Right lobe of liver (tissue), 6 donors: ENCODE measurements at regions not wholly inside any gene's neighbourhood (a gene's known extent, or its start where the extent isn't known, plus 50 kb on each side); places are given as distances from the start of the nearest gene placed in this dataset.

ENCODE experiments used
- ATAC-seq, 4 donors: fragments of 200-7000 bp; cut with Tn5 transposase; one replicate each; pipeline ENCODE4 v1.9.1; 2020; ENCODE audit warnings: mild to moderate bottlenecking in 4 of 4, moderate library complexity in 4 of 4
- DNase-seq, 3 donors: peaks; one replicate each; pipeline ENCODE4 v3.0.0-alpha.2; 2020
- H3K27ac ChIP-seq, 3 donors: fragments of 200-600 bp; one replicate each; pipeline ENCODE4 v1.8.0; 2022
- H3K27me3 ChIP-seq, 2 donors: fragments of 200-600 bp; one replicate each; pipeline ENCODE4 v1.8.0; 2022
- H3K36me3 ChIP-seq, 4 donors: fragments of 200-600 bp; sonication (generic) in 1 of 4; one replicate each; pipeline versions ENCODE4 v1.5.1 to v1.8.0; 2017 to 2022; ENCODE audit warnings: control low read depth in 1 of 4
- H3K4me1 ChIP-seq, 4 donors: fragments of 200-600 bp; sonication (generic) in 1 of 4; one replicate each; pipeline versions ENCODE4 v1.5.1 to v1.8.0; 2017 to 2022; ENCODE audit warnings: control low read depth in 1 of 4
- H3K4me3 ChIP-seq, 3 donors: fragments of 200-600 bp; one replicate each; pipeline ENCODE4 v1.8.0; 2022
- H3K9me3 ChIP-seq, 4 donors: fragments of 200-600 bp; sonication (generic) in 1 of 4; one replicate each; pipeline versions ENCODE4 v1.5.1 to v1.8.0; 2017 to 2022; ENCODE audit warnings: control low read depth in 1 of 4
- CTCF ChIP-seq, 4 donors: fragments of 200-600 bp in 3 of 4; fragments of 450-650 bp in 1 of 4; IDR thresholded peaks; one replicate each; pipeline versions ENCODE4 v1.5.1 to v1.8.0; 2016 to 2022; ENCODE audit warnings: antibody characterized with exemption in 4 of 4, mild to moderate bottlenecking in 2 of 4
- POLR2A ChIP-seq: fragments of 450-650 bp; IDR thresholded peaks from one replicate; pipeline ENCODE4 v1.6.1; 2017; ENCODE audit warnings: antibody characterized with exemption, mild to moderate bottlenecking
- WGBS: methylation state at CpG from one replicate; pipeline ENCODE4 v1.1.6; 2018; ENCODE audit warnings: low coverage, low lambda C conversion rate; ENCODE audit not compliant: insufficient coverage; ENCODE audit errors: missing lambda C conversion rate; 5-methylcytosine and 5-hydroxymethylcytosine counted together
- intact Hi-C, 2 donors: fragments of 100-400 bp; cut with DNase I; formaldehyde crosslinking; loops; one replicate each; pipeline versions ENCODE4 v1.11.2 to v1.14.1; 2022
- donor health status: DM: no; HTN: yes; CAD: no.
- donor health status: DM: no; HTN: no; CAD: no.
- donor health status: DM: no; HTN: no; CAD: no.
- donor health status: DM: no; HTN: yes; CAD: no.
- donor health status: DM: no; HTN: yes; CAD: no.

DNA sequence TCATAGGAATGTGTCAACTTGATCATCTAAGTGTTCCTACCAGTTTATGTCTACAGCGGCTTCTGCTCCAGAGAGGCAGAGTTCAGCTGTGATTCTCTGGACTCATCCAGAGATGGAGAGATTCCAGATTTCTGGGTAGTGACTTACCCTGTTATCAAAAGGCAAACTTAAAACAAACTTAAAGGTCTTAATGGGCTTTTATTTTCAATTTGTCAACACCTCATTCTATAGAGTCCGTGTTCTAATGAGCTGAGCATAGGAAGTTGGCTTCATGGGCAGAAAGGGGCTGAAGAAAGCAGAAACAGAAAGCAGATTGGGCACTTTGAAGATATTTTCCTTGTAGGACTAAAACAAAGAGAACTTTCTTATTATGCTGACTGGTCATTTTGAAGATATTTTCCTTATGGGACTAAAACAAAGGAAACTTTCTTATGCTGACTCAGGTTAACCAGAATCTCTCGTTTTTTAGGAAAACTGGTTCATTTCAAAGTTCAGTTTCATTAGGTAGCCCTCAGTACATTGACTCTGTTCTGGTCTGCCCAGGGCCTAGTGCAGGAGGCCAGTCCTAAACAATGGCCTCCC lies 185.1 kb downstream of the CDH26 start:
- no peak for ATAC-seq
- intact Hi-C loops, result no loop called here
- no peaks in the 10 kb centered on the region for H3K9me3 ChIP-seq
- DNase-seq, result no peak
- no peak overlapping the region for H3K4me3 ChIP-seq
- 67% methylated on average over 3 of the region's 3 CpGs for WGBS
- H3K27ac ChIP-seq, result no peak overlapping the region
- H3K4me1 ChIP-seq, result peaks cover 0 to 6% (median 0%) of the 10 kb centered on the region in 4 donors
- no peaks in the 10 kb centered on the region for H3K27me3 ChIP-seq
- no peak for TF ChIP-seq CTCF (IDR thresholded peaks at IDR 0.05)
- TF ChIP-seq POLR2A, result no peak
- no peaks in the 10 kb centered on the region for H3K36me3 ChIP-seq

GRCh38 chr20:60144404-60144803 lies 186.2 kb downstream of the CDH26 start:
- ATAC-seq, result no peak
- TF ChIP-seq CTCF (IDR thresholded peaks at IDR 0.05) (no peak), POLR2A (no peak)
- DNase-seq, result no peak
- Histone ChIP-seq H3K27ac (no peak overlapping the region), H3K4me1 (peaks cover 0 to 2% (median 0%) of the 10 kb centered on the region in 4 donors), H3K36me3 (no peaks in the 10 kb centered on the region), H3K4me3 (no peak overlapping the region), H3K9me3 (no peaks in the 10 kb centered on the region), H3K27me3 (no peaks in the 10 kb centered on the region)
- WGBS, result 92% methylated on average over 3 of the region's 3 CpGs
- intact Hi-C loops, result no loop called here

DNA sequence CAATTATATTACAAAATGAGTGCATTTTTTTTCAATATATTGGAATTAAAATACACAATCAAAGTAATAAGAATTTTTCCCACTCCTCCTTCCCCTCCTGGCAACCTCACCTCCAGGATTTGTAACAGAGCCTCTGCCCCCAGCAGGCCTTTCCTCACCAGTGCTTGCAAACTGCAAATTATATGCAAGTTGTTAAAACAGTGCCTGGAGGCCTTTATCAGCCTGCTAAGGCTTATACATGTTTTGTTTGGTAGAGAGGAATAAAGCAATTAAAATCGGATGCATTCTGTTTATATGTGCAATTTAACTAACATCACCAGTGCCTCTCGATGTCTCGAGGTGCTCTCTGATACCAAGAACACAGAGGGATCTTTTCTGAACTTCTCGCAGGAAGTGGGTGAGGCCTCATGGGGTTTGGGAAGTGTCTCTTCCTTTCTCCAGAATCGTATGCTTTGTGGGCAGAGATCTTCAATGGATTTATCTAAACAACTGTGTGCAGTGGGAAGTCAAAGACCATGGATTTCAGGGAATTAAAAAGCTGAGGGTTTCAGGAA lies 186.8 kb downstream of the CDH26 start:
- Histone ChIP-seq H3K27ac (no peak overlapping the region), H3K9me3 (no peaks in the 10 kb centered on the region), H3K36me3 (no peaks in the 10 kb centered on the region), H3K27me3 (no peaks in the 10 kb centered on the region), H3K4me3 (no peak overlapping the region), H3K4me1 (no peaks in the 10 kb centered on the region)
- no peak for ATAC-seq
- intact Hi-C loops, result no loop called here
- no peak for DNase-seq
- 30% methylated on average over 5 of the region's 5 CpGs for WGBS
- TF ChIP-seq POLR2A (no peak), CTCF (IDR thresholded peaks at IDR 0.05) (no peak)

- Histone ChIP-seq H3K27me3 (no peaks in the 10 kb centered on the region), H3K4me1 (no peaks in the 10 kb centered on the region), H3K9me3 (no peaks in the 10 kb centered on the region), H3K27ac (no peak overlapping the region), H3K36me3 (no peaks in the 10 kb centered on the region), H3K4me3 (no peak overlapping the region)
- TF ChIP-seq CTCF (IDR thresholded peaks at IDR 0.05), result no peak
- TF ChIP-seq POLR2A, result no peak
- ATAC-seq, result no peak
- 81% methylated on average over 1 of the region's 2 CpGs for WGBS
- DNase-seq, result no peak
- intact Hi-C loops, result no loop called here
Measured at GRCh38 chr20:60147004-60147403, 188.8 kb downstream of the CDH26 start.

GRCh38 chr20:60148885-60149284 lies 190.7 kb downstream of the CDH26 start:
- Histone ChIP-seq H3K4me3 (no peak overlapping the region), H3K27ac (no peak overlapping the region), H3K27me3 (no peaks in the 10 kb centered on the region), H3K4me1 (no peaks in the 10 kb centered on the region), H3K36me3 (no peaks in the 10 kb centered on the region), H3K9me3 (no peaks in the 10 kb centered on the region)
- intact Hi-C loops, result no loop called here
- DNase-seq (no peak), ATAC-seq (no peak)
- TF ChIP-seq CTCF (IDR thresholded peaks at IDR 0.05) (no peak), POLR2A (no peak)
